Prostate gland (tissue), 2 donors: ENCODE measurements at regions not wholly inside any gene's neighbourhood (a gene's known extent, or its start where the extent isn't known, plus 50 kb on each side); places are given as distances from the start of the nearest gene placed in this dataset.

Experiments used
- POLR2A ChIP-seq: fragments of 450-650 bp; IDR thresholded peaks from one replicate; pipeline ENCODE4 v1.6.1; 2016; ENCODE audit warnings: antibody characterized with exemption, mild to moderate bottlenecking
- POLR2AphosphoS5 ChIP-seq: sonication (generic); formaldehyde crosslinking; IDR thresholded peaks from one replicate; pipeline ENCODE4 v1.6.1; 2017; ENCODE audit warnings: antibody characterized with exemption
- TF ChIP-seq, protein P1 (sequence below), 4 experiments: fragments of 200-600 bp in 2 of 4; fragments of 450-650 bp in 2 of 4; sonication (generic) in 2 of 4; IDR thresholded peaks; 1 replicate in 3 of 4; 2 replicates in 1 of 4; pipeline ENCODE4 v1.5.1; 2016 to 2019; ENCODE audit warnings: antibody characterized with exemption in 4 of 4, mild to moderate bottlenecking in 2 of 4, moderate library complexity in 2 of 4

DNA sequence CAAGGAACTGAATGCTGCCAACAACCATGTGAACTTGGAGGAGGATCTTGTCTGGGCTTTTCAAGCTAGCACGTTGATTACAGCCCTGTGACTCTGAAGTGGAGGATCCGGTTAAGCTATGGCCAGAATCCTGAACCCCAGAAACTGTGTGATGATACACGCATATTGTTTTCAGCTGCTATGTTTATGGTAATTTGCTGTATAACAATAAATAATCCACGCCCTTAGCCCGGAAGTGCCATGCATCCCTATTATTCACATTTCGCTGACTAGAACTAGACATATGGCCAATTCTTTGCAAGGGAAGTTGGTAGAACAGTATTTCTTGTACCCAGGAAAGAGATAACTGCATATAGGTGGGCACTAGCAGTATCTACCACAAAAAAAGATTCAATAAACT lies 510.8 kb upstream of the BTBD3 start:
- TF ChIP-seq, protein P1, sequence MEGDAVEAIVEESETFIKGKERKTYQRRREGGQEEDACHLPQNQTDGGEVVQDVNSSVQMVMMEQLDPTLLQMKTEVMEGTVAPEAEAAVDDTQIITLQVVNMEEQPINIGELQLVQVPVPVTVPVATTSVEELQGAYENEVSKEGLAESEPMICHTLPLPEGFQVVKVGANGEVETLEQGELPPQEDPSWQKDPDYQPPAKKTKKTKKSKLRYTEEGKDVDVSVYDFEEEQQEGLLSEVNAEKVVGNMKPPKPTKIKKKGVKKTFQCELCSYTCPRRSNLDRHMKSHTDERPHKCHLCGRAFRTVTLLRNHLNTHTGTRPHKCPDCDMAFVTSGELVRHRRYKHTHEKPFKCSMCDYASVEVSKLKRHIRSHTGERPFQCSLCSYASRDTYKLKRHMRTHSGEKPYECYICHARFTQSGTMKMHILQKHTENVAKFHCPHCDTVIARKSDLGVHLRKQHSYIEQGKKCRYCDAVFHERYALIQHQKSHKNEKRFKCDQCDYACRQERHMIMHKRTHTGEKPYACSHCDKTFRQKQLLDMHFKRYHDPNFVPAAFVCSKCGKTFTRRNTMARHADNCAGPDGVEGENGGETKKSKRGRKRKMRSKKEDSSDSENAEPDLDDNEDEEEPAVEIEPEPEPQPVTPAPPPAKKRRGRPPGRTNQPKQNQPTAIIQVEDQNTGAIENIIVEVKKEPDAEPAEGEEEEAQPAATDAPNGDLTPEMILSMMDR (IDR thresholded peaks at IDR 0.05) = no peak
- TF ChIP-seq POLR2A (no peak), POLR2AphosphoS5 (no peak)
